Bone marrow (tissue), 2 donors: ENCODE measurements at regions not wholly inside any gene's neighbourhood (a gene's known extent, or its start where the extent isn't known, plus 50 kb on each side); places are given as distances from the start of the nearest gene placed in this dataset.

Experiments
- DNase-seq, 2 donors: peaks; one replicate each; lab custom pipeline; 2025; lab: John Stamatoyannopoulos, UW

GRCh38 chr11:92869716-92870115 lies 99.7 kb upstream of the MTNR1B start:
- DNase-seq, result no peak

GRCh38 chr11:92870196-92870832 lies 99.1 kb upstream of the MTNR1B start:
- DNase-seq, result no peak

- DNase-seq, result no peak
These were observed 95.9 kb upstream of the MTNR1B start for GRCh38 chr11:92873551-92873950.

- no peak for DNase-seq
These were observed 94.0 kb upstream of the MTNR1B start for GRCh38 chr11:92875473-92875872.

- no peak for DNase-seq
These were observed 90.4 kb upstream of the MTNR1B start for GRCh38 chr11:92879086-92879485.

- no peak for DNase-seq
These were observed 89.1 kb upstream of the MTNR1B start for GRCh38 chr11:92880381-92880780.

- no peak for DNase-seq
These were observed 87.5 kb upstream of the MTNR1B start for GRCh38 chr11:92881940-92882450.

- DNase-seq, result no peak
These were observed 86.4 kb upstream of the MTNR1B start for GRCh38 chr11:92882828-92883611.

- no peak for DNase-seq
These were observed 83.9 kb upstream of the MTNR1B start for GRCh38 chr11:92885600-92885999.

GRCh38 chr11:92886243-92886905 lies 83.1 kb upstream of the MTNR1B start:
- peak in 1 of 2 donors; percentile 24 for DNase-seq

GRCh38 chr11:92888696-92889095 lies 80.8 kb upstream of the MTNR1B start:
- no peak for DNase-seq

GRCh38 chr11:92890846-92891245 lies 78.6 kb upstream of the MTNR1B start:
- DNase-seq, result no peak

GRCh38 chr11:92892802-92893684 lies 76.4 kb upstream of the MTNR1B start:
- DNase-seq, result no peak

GRCh38 chr11:92894197-92894596 lies 75.3 kb upstream of the MTNR1B start:
- no peak for DNase-seq

- DNase-seq, result no peak
These were observed 72.0 kb upstream of the MTNR1B start for GRCh38 chr11:92897487-92897886.

GRCh38 chr11:92902417-92902816 lies 67.0 kb upstream of the MTNR1B start:
- no peak for DNase-seq

- no peak for DNase-seq
These were observed 61.8 kb upstream of the MTNR1B start for GRCh38 chr11:92907671-92908070.

- no peak for DNase-seq
These were observed 60.2 kb upstream of the MTNR1B start for GRCh38 chr11:92909214-92909613.

- no peak for DNase-seq
These were observed 58.0 kb upstream of the MTNR1B start for GRCh38 chr11:92911478-92911877.

GRCh38 chr11:92915551-92915950 lies 53.9 kb upstream of the MTNR1B start:
- DNase-seq, result no peak

GRCh38 chr11:92916299-92916698 lies 53.2 kb upstream of the MTNR1B start:
- DNase-seq, result no peak

- no peak for DNase-seq
These were observed 51.5 kb upstream of the MTNR1B start for GRCh38 chr11:92917927-92918326.
